ENCODE measurements at regions not wholly inside any gene's neighbourhood (a gene's known extent, or its start where the extent isn't known, plus 50 kb on each side); places are given as distances from the start of the nearest gene placed in this dataset.

DNA sequence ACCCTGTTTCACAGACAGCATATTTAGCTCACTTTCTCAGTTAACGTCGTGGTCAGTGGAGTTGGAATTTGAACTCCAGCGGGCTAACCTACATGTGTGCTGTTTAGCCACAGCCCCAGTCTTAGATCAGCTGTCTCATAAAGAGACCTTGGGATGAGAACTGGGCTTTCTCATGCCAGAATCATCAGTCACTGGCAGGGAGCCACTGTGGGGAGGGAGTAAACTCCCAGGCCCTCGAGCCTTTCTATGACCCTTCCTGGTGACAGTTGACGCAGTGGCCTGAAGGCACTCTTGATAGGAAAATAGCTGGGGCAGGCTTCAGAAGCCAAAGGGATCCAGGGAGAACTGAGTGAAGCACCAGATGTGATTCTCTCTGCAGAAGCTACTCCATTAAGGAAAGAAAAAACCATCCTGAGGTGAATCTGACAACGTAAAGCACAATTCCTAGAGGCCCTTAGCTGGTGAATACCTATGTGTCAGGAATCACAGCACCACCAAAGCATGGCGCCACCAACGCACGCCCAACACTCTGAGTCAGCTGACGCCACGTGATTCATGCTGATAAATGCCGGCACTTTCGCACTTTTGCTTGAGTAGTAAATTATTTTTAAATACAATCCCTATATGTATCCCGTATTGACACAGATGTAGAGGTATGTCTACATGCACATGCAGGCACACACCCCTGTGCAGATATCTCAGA is 279.6 kb upstream of the TMEM132C start:
- DNase-seq (ENCODE audit: low spot score) = no peak
- TF ChIP-seq CTCF (IDR thresholded peaks at IDR 0.05) = no peak
- TF ChIP-seq EZH2phosphoT487 (IDR thresholded peaks at IDR 0.05) = no peak
- no peak for TF ChIP-seq EZH2 (IDR thresholded peaks at IDR 0.05)
- H3K27ac ChIP-seq = no peak overlapping the region
- Mint-ChIP-seq H3K36me3 (no peaks in the 10 kb centered on the region), H3K4me1 (peaks cover 13% of the 10 kb centered on the region), H3K27ac (no peak overlapping the region), H3K4me3 (no peak overlapping the region), H3K9me3 (peaks cover 10% of the 10 kb centered on the region), H3K27me3 (ENCODE audit: insufficient read depth, low read depth) (peaks cover 2% of the 10 kb centered on the region)
- no peaks in the 10 kb centered on the region for H3F3A ChIP-seq (ENCODE audit: low read depth)
- H3K27me3 ChIP-seq = no peaks in the 10 kb centered on the region
- no peak overlapping the region for H3K9ac ChIP-seq
- no peaks in the 10 kb centered on the region for H4K20me1 ChIP-seq (ENCODE audit: low read depth)
- no peak overlapping the region for H3K4me2 ChIP-seq
- H3K4me3 ChIP-seq = no peak overlapping the region
- no peaks in the 10 kb centered on the region for H3K79me2 ChIP-seq (ENCODE audit: low read depth)
- no peak overlapping the region for H2AFZ ChIP-seq (replicated peaks)
- H3K9me3 ChIP-seq (ENCODE audit: low read depth) = no peaks in the 10 kb centered on the region
- no peaks in the 10 kb centered on the region for H3K4me1 ChIP-seq
- no peaks in the 10 kb centered on the region for H3K36me3 ChIP-seq

DNA sequence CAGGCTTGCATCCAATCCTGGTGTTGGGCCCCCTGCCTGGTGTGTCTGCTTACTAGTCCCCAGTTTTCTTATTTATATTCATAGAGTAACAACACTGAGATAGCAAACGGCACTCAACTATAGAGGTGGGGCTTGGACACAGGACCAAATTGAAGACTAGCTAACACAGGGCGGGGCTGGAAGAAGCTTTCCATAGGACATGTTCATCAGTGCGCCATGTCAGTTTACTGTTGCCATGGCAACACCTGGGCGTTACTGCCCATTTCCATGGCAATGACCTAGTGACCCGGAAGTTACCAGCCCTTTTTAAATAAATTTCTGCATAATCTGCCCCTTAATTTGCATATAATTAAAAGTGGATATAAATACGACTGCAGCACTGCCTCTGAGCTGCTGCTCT is 275.5 kb upstream of the TMEM132C start:
- no peak overlapping the region for H3K27ac ChIP-seq
- Mint-ChIP-seq H3K27ac (no peak overlapping the region), H3K4me3 (no peak overlapping the region), H3K4me1 (peaks cover 4% of the 10 kb centered on the region), H3K36me3 (no peaks in the 10 kb centered on the region), H3K9me3 (peaks cover 6% of the 10 kb centered on the region), H3K27me3 (ENCODE audit: insufficient read depth, low read depth) (peaks cover 2% of the 10 kb centered on the region)
- no peaks in the 10 kb centered on the region for H3K36me3 ChIP-seq
- DNase-seq (ENCODE audit: low spot score) = no peak
- no peaks in the 10 kb centered on the region for H3K4me1 ChIP-seq
- H3K9me3 ChIP-seq (ENCODE audit: low read depth) = no peaks in the 10 kb centered on the region
- H3K4me2 ChIP-seq = no peak overlapping the region
- no peaks in the 10 kb centered on the region for H4K20me1 ChIP-seq (ENCODE audit: low read depth)
- H3F3A ChIP-seq (ENCODE audit: low read depth) = no peaks in the 10 kb centered on the region
- no peaks in the 10 kb centered on the region for H3K27me3 ChIP-seq
- no peak overlapping the region for H3K9ac ChIP-seq
- H2AFZ ChIP-seq (replicated peaks) = no peak overlapping the region
- H3K79me2 ChIP-seq (ENCODE audit: low read depth) = no peaks in the 10 kb centered on the region
- H3K4me3 ChIP-seq = no peak overlapping the region
- no peak for TF ChIP-seq EZH2 (IDR thresholded peaks at IDR 0.05)
- no peak for TF ChIP-seq EZH2phosphoT487 (IDR thresholded peaks at IDR 0.05)
- TF ChIP-seq CTCF (IDR thresholded peaks at IDR 0.05) = no peak

DNA sequence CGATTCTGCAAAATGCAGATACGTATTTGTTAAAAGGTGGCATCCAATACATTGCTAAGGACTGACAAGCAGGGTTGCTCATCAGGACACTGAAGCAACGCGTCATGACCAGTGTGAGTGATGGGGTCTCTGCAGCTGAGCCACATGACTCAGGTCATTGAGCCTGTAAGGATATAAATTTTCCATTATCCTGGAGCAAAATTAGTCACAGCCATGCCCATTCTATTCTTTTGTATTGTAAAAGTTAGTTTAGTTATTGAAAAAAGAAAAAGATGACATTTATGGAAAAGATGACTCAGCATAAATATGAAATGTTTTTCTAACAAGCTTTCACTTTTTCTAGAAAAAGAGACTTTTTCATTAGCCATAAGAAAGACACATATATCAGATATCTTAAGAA is 268.0 kb upstream of the TMEM132C start:
- Histone ChIP-seq H3K4me3 (no peak overlapping the region), H3K9ac (no peak overlapping the region), H3K4me1 (no peaks in the 10 kb centered on the region), H2AFZ (replicated peaks) (no peak overlapping the region), H3K9me3 (ENCODE audit: low read depth) (no peaks in the 10 kb centered on the region), H3K79me2 (ENCODE audit: low read depth) (no peaks in the 10 kb centered on the region), H3K4me2 (no peak overlapping the region), H3K36me3 (no peaks in the 10 kb centered on the region), H3F3A (ENCODE audit: low read depth) (no peaks in the 10 kb centered on the region), H4K20me1 (ENCODE audit: low read depth) (no peaks in the 10 kb centered on the region), H3K27me3 (no peaks in the 10 kb centered on the region), H3K27ac (no peak overlapping the region)
- no peak for DNase-seq (ENCODE audit: low spot score)
- Mint-ChIP-seq H3K4me3 (no peak overlapping the region), H3K36me3 (no peaks in the 10 kb centered on the region), H3K9me3 (no peaks in the 10 kb centered on the region), H3K27me3 (ENCODE audit: insufficient read depth, low read depth) (no peaks in the 10 kb centered on the region), H3K27ac (no peak overlapping the region), H3K4me1 (peaks cover 3% of the 10 kb centered on the region)
- TF ChIP-seq CTCF (IDR thresholded peaks at IDR 0.05) (no peak), EZH2 (IDR thresholded peaks at IDR 0.05) (no peak), EZH2phosphoT487 (IDR thresholded peaks at IDR 0.05) (no peak)
